ENCODE measurements at regions not wholly inside any gene's neighbourhood (a gene's known extent, or its start where the extent isn't known, plus 50 kb on each side); places are given as distances from the start of the nearest gene placed in this dataset.

GRCh38 chr4:133960975-133961374 is 240.6 kb downstream of the PABPC4L start:
- CTCF ChIA-PET = interaction anchor here (0.7 kb wide), 1 partner anchor 228 kb away, joined by 3 read pairs; no protein-coding TSS in a partner anchor
- no peak overlapping the region for H3K4me3 ChIP-seq (ENCODE audit: low read depth, low read length)
- POLR2A ChIA-PET = no interaction called here
- no peaks in the 10 kb centered on the region for H3K4me1 ChIP-seq (ENCODE audit: control insufficient read depth, insufficient read depth, low read length)
- H3K36me3 ChIP-seq (ENCODE audit: control insufficient read depth in 2 of 2, insufficient read depth in 1 of 2, low read length in 2 of 2) = no peaks in the 10 kb centered on the region
- no peaks in the 10 kb centered on the region for H3K9me3 ChIP-seq (ENCODE audit: control insufficient read depth, insufficient read depth, low read depth, low read length)
- H3K27ac ChIP-seq (ENCODE audit: extremely low read depth, low read depth, low read length) = no peak overlapping the region
- no peak for TF ChIP-seq ZNF48 (tag by site-specific recombination; IDR thresholded peaks at IDR 0.05)
- TF ChIP-seq ZBTB48 (tag by site-specific recombination; IDR thresholded peaks at IDR 0.05) = no peak
- no peak for TF ChIP-seq MZF1 (tag by site-specific recombination; IDR thresholded peaks at IDR 0.05; ENCODE audit: borderline replicate concordance)
- no peak for TF ChIP-seq ZNF292 (tag by site-specific recombination; IDR thresholded peaks at IDR 0.05; ENCODE audit: borderline replicate concordance, low read depth)
- no peak for TF ChIP-seq ZNF624 (tag by site-specific recombination; IDR thresholded peaks at IDR 0.05)
- no peak for TF ChIP-seq ZNF423 (tag by site-specific recombination; IDR thresholded peaks at IDR 0.05)

GRCh38 chr4:133943081-133943480 is 258.5 kb downstream of the PABPC4L start:
- Histone ChIP-seq H3K4me1 (ENCODE audit: control insufficient read depth, insufficient read depth, low read length) (no peaks in the 10 kb centered on the region), H3K27ac (ENCODE audit: extremely low read depth, low read depth, low read length) (no peak overlapping the region), H3K9me3 (ENCODE audit: control insufficient read depth, insufficient read depth, low read depth, low read length) (no peaks in the 10 kb centered on the region), H3K36me3 (ENCODE audit: control insufficient read depth in 2 of 2, insufficient read depth in 1 of 2, low read length in 2 of 2) (no peaks in the 10 kb centered on the region), H3K4me3 (ENCODE audit: low read depth, low read length) (no peak overlapping the region)
- TF ChIP-seq ZNF530 (tag by site-specific recombination; IDR thresholded peaks at IDR 0.05; ENCODE audit: low read depth) = no peak
- CTCF ChIA-PET = no interaction called here
- POLR2A ChIA-PET = no interaction called here

GRCh38 chr4:133938061-133938460 is 263.5 kb downstream of the PABPC4L start:
- POLR2A ChIA-PET = no interaction called here
- no peak overlapping the region for H3K27ac ChIP-seq (ENCODE audit: extremely low read depth, low read depth, low read length)
- TF ChIP-seq ZSCAN4 (tag by site-specific recombination; IDR thresholded peaks at IDR 0.05) (no peak), KLF9 (tag by site-specific recombination; IDR thresholded peaks at IDR 0.05; ENCODE audit: low read depth) (no peak), ZNF391 (tag by site-specific recombination; IDR thresholded peaks at IDR 0.05; ENCODE audit: borderline replicate concordance, low read depth) (no peak), ZNF239 (tag by site-specific recombination; IDR thresholded peaks at IDR 0.05) (no peak), ZNF449 (tag by site-specific recombination; IDR thresholded peaks at IDR 0.05) (no peak), HIC1 (tag by site-specific recombination; IDR thresholded peaks at IDR 0.05) (no peak), ZNF37A (tag by site-specific recombination; IDR thresholded peaks at IDR 0.05) (no peak), ZNF501 (tag by site-specific recombination; IDR thresholded peaks at IDR 0.05) (no peak), ZNF571 (tag by site-specific recombination; IDR thresholded peaks at IDR 0.05) (no peak), ZNF645 (tag by site-specific recombination; IDR thresholded peaks at IDR 0.05) (no peak), ZNF654 (tag by site-specific recombination; IDR thresholded peaks at IDR 0.05; ENCODE audit: low read depth) (no peak), WT1 (tag by site-specific recombination; IDR thresholded peaks at IDR 0.05) (no peak), PRDM2 (tag by site-specific recombination; IDR thresholded peaks at IDR 0.05; ENCODE audit: borderline replicate concordance) (no peak)

More at GRCh38 chr4:133938061-133938460, 263.5 kb downstream of the PABPC4L start:
- Histone ChIP-seq H3K4me1 (ENCODE audit: control insufficient read depth, insufficient read depth, low read length) (no peaks in the 10 kb centered on the region), H3K9me3 (ENCODE audit: control insufficient read depth, insufficient read depth, low read depth, low read length) (no peaks in the 10 kb centered on the region), H3K36me3 (ENCODE audit: control insufficient read depth in 2 of 2, insufficient read depth in 1 of 2, low read length in 2 of 2) (no peaks in the 10 kb centered on the region), H3K4me3 (ENCODE audit: low read depth, low read length) (no peak overlapping the region)
- CTCF ChIA-PET = no interaction called here
